ENCODE measurements at regions not wholly inside any gene's neighbourhood (a gene's known extent, or its start where the extent isn't known, plus 50 kb on each side); places are given as distances from the start of the nearest gene placed in this dataset.

- TF ChIP-seq TCF4 (CRISPR knock-in tag; IDR thresholded peaks at IDR 0.05; ENCODE audit: borderline replicate concordance) = no peak
- no peak for ATAC-seq
These were observed 117.3 kb upstream of the SLC24A5 start for GRCh38 chr15:48003441-48003840.

GRCh38 chr15:48005077-48005476, 115.7 kb upstream of the SLC24A5 start:
- TF ChIP-seq PATZ1 (CRISPR knock-in tag; IDR thresholded peaks at IDR 0.05; ENCODE audit: borderline replicate concordance) = no peak
- TF ChIP-seq TOX (CRISPR knock-in tag; IDR thresholded peaks at IDR 0.05; ENCODE audit: borderline replicate concordance) = no peak
- no peak for TF ChIP-seq BACH2 (CRISPR knock-in tag; IDR thresholded peaks at IDR 0.05; ENCODE audit: borderline replicate concordance)
- no peak for TF ChIP-seq OSR1 (CRISPR knock-in tag; IDR thresholded peaks at IDR 0.05)
- no peak for ATAC-seq

- ATAC-seq = no peak
- TF ChIP-seq TSHZ2 (CRISPR knock-in tag; IDR thresholded peaks at IDR 0.05) (no peak), ZNF565 (CRISPR knock-in tag; conservative IDR thresholded peaks at IDR 0.05; ENCODE audit: low read depth) (no peak), ZC3H10 (CRISPR knock-in tag; IDR thresholded peaks at IDR 0.05) (no peak), ISL1 (CRISPR knock-in tag; IDR thresholded peaks at IDR 0.05) (no peak), ZNF70 (CRISPR knock-in tag; IDR thresholded peaks at IDR 0.05) (no peak), TCF4 (CRISPR knock-in tag; IDR thresholded peaks at IDR 0.05; ENCODE audit: borderline replicate concordance) (no peak), CSRNP3 (CRISPR knock-in tag; IDR thresholded peaks at IDR 0.05) (no peak), RARB (CRISPR knock-in tag; IDR thresholded peaks at IDR 0.05) (no peak), GLIS3 (CRISPR knock-in tag; IDR thresholded peaks at IDR 0.05) (no peak), ZNF8 (CRISPR knock-in tag; IDR thresholded peaks at IDR 0.05) (no peak), CSDC2 (CRISPR knock-in tag; IDR thresholded peaks at IDR 0.05) (no peak), TOX (CRISPR knock-in tag; IDR thresholded peaks at IDR 0.05; ENCODE audit: borderline replicate concordance) (no peak), ZFP3 (CRISPR knock-in tag; IDR thresholded peaks at IDR 0.05) (no peak), OSR1 (CRISPR knock-in tag; IDR thresholded peaks at IDR 0.05) (no peak), ZFP30 (CRISPR knock-in tag; IDR thresholded peaks at IDR 0.05) (no peak), CREB5 (CRISPR knock-in tag; IDR thresholded peaks at IDR 0.05; ENCODE audit: low read depth) (no peak)
These were observed 114.7 kb upstream of the SLC24A5 start for GRCh38 chr15:48006031-48006511.

GRCh38 chr15:48010316-48010715, 110.5 kb upstream of the SLC24A5 start:
- TF ChIP-seq RARB (CRISPR knock-in tag; IDR thresholded peaks at IDR 0.05) (no peak), ZFP30 (CRISPR knock-in tag; IDR thresholded peaks at IDR 0.05) (no peak), SNAI2 (CRISPR knock-in tag; IDR thresholded peaks at IDR 0.05) (no peak)
- no peak for ATAC-seq

- ATAC-seq = no peak
- TF ChIP-seq BACH2 (CRISPR knock-in tag; IDR thresholded peaks at IDR 0.05; ENCODE audit: borderline replicate concordance) (no peak), ISL1 (CRISPR knock-in tag; IDR thresholded peaks at IDR 0.05) (no peak), CREB5 (CRISPR knock-in tag; IDR thresholded peaks at IDR 0.05; ENCODE audit: low read depth) (no peak), SNAI2 (CRISPR knock-in tag; IDR thresholded peaks at IDR 0.05) (no peak), POU6F1 (CRISPR knock-in tag; IDR thresholded peaks at IDR 0.05; ENCODE audit: borderline replicate concordance, low read depth) (no peak), CSRNP3 (CRISPR knock-in tag; IDR thresholded peaks at IDR 0.05) (no peak), CSDC2 (CRISPR knock-in tag; IDR thresholded peaks at IDR 0.05) (no peak), TCF4 (CRISPR knock-in tag; IDR thresholded peaks at IDR 0.05; ENCODE audit: borderline replicate concordance) (no peak), ZFP3 (CRISPR knock-in tag; IDR thresholded peaks at IDR 0.05) (no peak), ZC3H10 (CRISPR knock-in tag; IDR thresholded peaks at IDR 0.05) (no peak)
These were observed 108.6 kb upstream of the SLC24A5 start for GRCh38 chr15:48012191-48012590.

Measured in SK-N-SH treated with all-trans-retinoic acid at 6 μM for 48 hours (cell line).